A673 (cell line): ENCODE measurements at regions not wholly inside any gene's neighbourhood (a gene's known extent, or its start where the extent isn't known, plus 50 kb on each side); places are given as distances from the start of the nearest gene placed in this dataset.

ENCODE experiments used
- BruUV-seq: library from RNA; stranded (reverse); fragments of 400-500 nt; replicated peaks from 2 replicates; lab custom pipeline; 2021; lab: Mats Ljungman, UMichigan
- CTCF ChIA-PET: fragments of 300-600 bp; sonication (Branson Sonifier 250); formaldehyde crosslinking; loops from one replicate; lab custom pipeline; 2022; ENCODE audit warnings: antibody characterized with exemption; lab: Charles Lee
- POLR2A ChIA-PET: fragments of 300-600 bp; sonication (Branson Sonifier 250); formaldehyde crosslinking; loops from one replicate; lab custom pipeline; 2022; ENCODE audit warnings: antibody characterized with exemption; ENCODE audit not compliant: low non-redundant PET; lab: Charles Lee
- DNase-seq: peaks from one replicate; pipeline ENCODE4 v3.0.0-alpha.2; 2015; ENCODE audit warnings: low spot score
- H3K27ac ChIP-seq: fragments of 200-600 bp; sonication (generic); 2 replicates; pipeline ENCODE4 v1.5.1; 2016; ENCODE audit warnings: mixed run types, low read depth, mild to moderate bottlenecking, mixed read lengths, antibody characterized with exemption, low read length; ENCODE audit not compliant: poor library complexity, severe bottlenecking
- H3K27me3 ChIP-seq: fragments of 200-600 bp; sonication (generic); replicated peaks from 2 replicates; pipeline ENCODE4 v1.6.1; 2017; ENCODE audit warnings: mixed run types, low read depth, mild to moderate bottlenecking, mixed read lengths, antibody characterized with exemption, low read length; ENCODE audit not compliant: insufficient read depth, poor library complexity
- H3K36me3 ChIP-seq: fragments of 200-600 bp; sonication (generic); 2 replicates; pipeline ENCODE4 v1.6.1; 2016; ENCODE audit warnings: mixed run types, mild to moderate bottlenecking, mixed read lengths, antibody characterized with exemption, low read length; ENCODE audit not compliant: insufficient read depth, poor library complexity, severe bottlenecking
- H3K4me1 ChIP-seq: fragments of 200-600 bp; sonication (generic); 2 replicates; pipeline ENCODE4 v1.6.1; 2017; ENCODE audit warnings: mixed run types, mild to moderate bottlenecking, mixed read lengths, antibody characterized with exemption, low read length; ENCODE audit not compliant: insufficient read depth, poor library complexity, severe bottlenecking
- H3K4me3 ChIP-seq: fragments of 200-600 bp; sonication (generic); 2 replicates; pipeline ENCODE4 v1.5.1; 2016; ENCODE audit warnings: low read depth, mixed run types, mild to moderate bottlenecking, mixed read lengths, low read length; ENCODE audit not compliant: poor library complexity, severe bottlenecking
- H3K9me3 ChIP-seq: fragments of 200-600 bp; sonication (generic); 2 replicates; pipeline ENCODE4 v1.6.1; 2016; ENCODE audit warnings: mixed run types, low read depth, mild to moderate bottlenecking, mixed read lengths, antibody characterized with exemption, low read length; ENCODE audit not compliant: poor library complexity, severe bottlenecking
- EZH2 ChIP-seq: fragments of 200-600 bp; sonication (generic); IDR thresholded peaks from 2 replicates; pipeline ENCODE4 v1.6.1; 2017; ENCODE audit warnings: borderline replicate concordance, low read depth, mild to moderate bottlenecking, mixed read lengths, antibody characterized with exemption, low read length; ENCODE audit not compliant: poor library complexity, severe bottlenecking
- intact Hi-C: fragments of 100-400 bp; cut with micrococcal nuclease; formaldehyde crosslinking; loops from one replicate; pipeline ENCODE4 v1.10.0; 2022; ENCODE audit not compliant: unreplicated experiment
- TF ChIP-seq, protein P1 (sequence below): fragments of 300-800, 200-600 bp; sonication (generic); conservative IDR thresholded peaks from 2 replicates; pipeline ENCODE4 v1.5.1; 2017; ENCODE audit warnings: low read depth, mild to moderate bottlenecking, antibody characterized with exemption, low read length, moderate library complexity, mixed read lengths

DNA sequence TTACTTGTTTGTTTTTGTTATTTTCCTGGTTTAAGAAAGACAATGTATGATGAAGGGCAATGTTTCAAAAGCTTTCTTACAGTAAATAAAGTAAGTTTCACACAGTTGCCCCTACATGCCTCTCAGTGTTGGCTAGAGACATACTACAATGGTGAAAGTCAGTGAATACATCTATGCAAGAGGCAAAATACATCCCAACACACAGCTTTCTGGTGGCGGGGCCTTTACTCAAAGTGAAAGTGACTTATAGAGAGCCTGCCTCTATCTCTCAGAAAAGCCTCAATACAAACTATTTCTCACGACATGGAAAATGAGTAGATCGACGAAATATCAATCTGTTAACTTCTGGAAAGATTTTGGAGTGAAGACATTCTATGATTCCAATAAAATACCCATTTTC, 122.3 kb downstream of the SLC30A10 start:
- DNase-seq = no peak
- POLR2A ChIA-PET = no interaction called here
- no TSS peak for BruUV-seq
- Histone ChIP-seq H3K27me3 (peaks cover 75% of the 10 kb centered on the region), H3K36me3 (no peaks in the 10 kb centered on the region), H3K4me1 (no peaks in the 10 kb centered on the region), H3K9me3 (no peaks in the 10 kb centered on the region), H3K4me3 (no peak overlapping the region), H3K27ac (no peak overlapping the region)
- no peak for TF ChIP-seq EZH2
- TF ChIP-seq, protein P1, sequence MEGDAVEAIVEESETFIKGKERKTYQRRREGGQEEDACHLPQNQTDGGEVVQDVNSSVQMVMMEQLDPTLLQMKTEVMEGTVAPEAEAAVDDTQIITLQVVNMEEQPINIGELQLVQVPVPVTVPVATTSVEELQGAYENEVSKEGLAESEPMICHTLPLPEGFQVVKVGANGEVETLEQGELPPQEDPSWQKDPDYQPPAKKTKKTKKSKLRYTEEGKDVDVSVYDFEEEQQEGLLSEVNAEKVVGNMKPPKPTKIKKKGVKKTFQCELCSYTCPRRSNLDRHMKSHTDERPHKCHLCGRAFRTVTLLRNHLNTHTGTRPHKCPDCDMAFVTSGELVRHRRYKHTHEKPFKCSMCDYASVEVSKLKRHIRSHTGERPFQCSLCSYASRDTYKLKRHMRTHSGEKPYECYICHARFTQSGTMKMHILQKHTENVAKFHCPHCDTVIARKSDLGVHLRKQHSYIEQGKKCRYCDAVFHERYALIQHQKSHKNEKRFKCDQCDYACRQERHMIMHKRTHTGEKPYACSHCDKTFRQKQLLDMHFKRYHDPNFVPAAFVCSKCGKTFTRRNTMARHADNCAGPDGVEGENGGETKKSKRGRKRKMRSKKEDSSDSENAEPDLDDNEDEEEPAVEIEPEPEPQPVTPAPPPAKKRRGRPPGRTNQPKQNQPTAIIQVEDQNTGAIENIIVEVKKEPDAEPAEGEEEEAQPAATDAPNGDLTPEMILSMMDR = no peak
- intact Hi-C loops = no loop called here
- CTCF ChIA-PET = interaction anchor here (0.6 kb wide), 1 partner anchor 1476 kb away, joined by 3 read pairs; no protein-coding TSS in a partner anchor

DNA sequence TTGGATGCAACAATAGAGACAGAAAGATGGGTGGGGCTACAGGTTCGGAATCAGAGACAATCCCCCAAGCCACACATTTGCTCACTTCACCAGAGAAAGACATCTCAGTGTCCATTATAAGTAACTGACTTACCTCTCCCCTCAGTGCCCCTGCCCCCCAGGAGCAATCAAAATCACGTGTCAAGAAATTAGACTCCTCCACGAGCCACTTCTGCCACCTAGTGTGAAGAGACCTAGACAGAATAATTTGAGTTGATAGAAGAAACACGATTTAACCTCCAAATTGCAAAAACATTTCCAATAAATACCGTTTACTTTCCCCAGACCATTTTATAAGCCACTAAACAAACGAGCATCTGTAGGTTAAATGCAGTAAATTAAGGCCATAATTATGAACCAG, 123.2 kb downstream of the SLC30A10 start:
- intact Hi-C loops = no loop called here
- Histone ChIP-seq H3K9me3 (no peaks in the 10 kb centered on the region), H3K36me3 (no peaks in the 10 kb centered on the region), H3K27ac (no peak overlapping the region), H3K4me1 (no peaks in the 10 kb centered on the region), H3K27me3 (peaks cover 75% of the 10 kb centered on the region), H3K4me3 (no peak overlapping the region)
- no TSS peak for BruUV-seq
- ChIA-PET POLR2A (no interaction called here), CTCF (no interaction called here)
- no peak for DNase-seq
- TF ChIP-seq, protein P1 = 0 out of 2 replicates have a peak, but pooled peaks have one; percentile 9
- no peak for TF ChIP-seq EZH2

DNA sequence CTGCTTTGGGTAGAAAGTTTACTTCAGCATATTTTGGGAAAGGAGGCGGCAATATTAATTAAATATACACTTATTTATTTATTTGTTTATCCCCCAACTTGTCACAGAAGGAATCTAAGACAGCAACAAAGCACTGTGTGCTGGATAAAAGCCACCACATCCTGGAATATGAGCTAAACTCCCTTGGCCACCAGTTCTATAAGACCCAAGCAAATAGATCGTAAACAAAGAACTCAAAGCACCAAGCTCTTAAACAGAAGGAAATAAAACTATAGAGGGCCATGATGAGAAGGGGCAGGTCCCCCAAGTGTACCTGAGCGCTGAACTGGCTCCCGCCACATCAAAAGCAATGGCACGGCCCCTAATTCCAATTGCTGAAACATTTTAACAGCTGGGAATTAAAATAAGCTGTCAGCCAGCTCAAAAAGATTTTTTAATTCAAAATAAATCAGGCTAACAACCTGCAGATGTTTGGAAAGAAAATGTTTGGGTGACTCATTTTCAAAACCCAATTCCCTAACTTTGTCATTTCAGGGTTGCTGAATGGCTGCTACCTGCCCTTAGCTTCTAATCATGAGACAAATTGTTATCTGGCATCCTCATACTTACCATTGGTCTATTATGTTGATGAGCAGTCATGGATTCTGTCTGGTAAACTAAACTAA, 127.1 kb downstream of the SLC30A10 start:
- CTCF ChIA-PET = no interaction called here
- POLR2A ChIA-PET = no interaction called here
- intact Hi-C loops = no loop called here
- Histone ChIP-seq H3K4me3 (no peak overlapping the region), H3K36me3 (no peaks in the 10 kb centered on the region), H3K4me1 (no peaks in the 10 kb centered on the region), H3K9me3 (no peaks in the 10 kb centered on the region), H3K27ac (no peak overlapping the region), H3K27me3 (peaks cover 56% of the 10 kb centered on the region)
- TF ChIP-seq, protein P1 = no peak
- TF ChIP-seq EZH2 = no peak
- BruUV-seq = no TSS peak
- no peak for DNase-seq
